IMR-90 (cell line): ENCODE measurements at regions not wholly inside any gene's neighbourhood (a gene's known extent, or its start where the extent isn't known, plus 50 kb on each side); places are given as distances from the start of the nearest gene placed in this dataset.

Source experiments
- ATAC-seq: fragments of 200-7000 bp; cut with Tn5 transposase; 2 replicates; pipeline ENCODE4 v1.9.1; 2020; ENCODE audit warnings: low read depth, mild to moderate bottlenecking, moderate library complexity
- BruUV-seq: library from RNA; stranded (reverse); fragments of 400-500 nt; replicated peaks from 2 replicates; lab custom pipeline; 2021; lab: Mats Ljungman, UMichigan
- CTCF ChIA-PET: fragments of 300-600 bp; formaldehyde crosslinking; extraction: SDS; loops from one replicate; lab custom pipeline; 2021; ENCODE audit warnings: antibody characterized with exemption; lab: Yijun Ruan, JAX
- POLR2A ChIA-PET: fragments of 300-600 bp; sonication (Branson Sonifier 250); formaldehyde crosslinking; loops from one replicate; lab custom pipeline; 2022; ENCODE audit warnings: antibody characterized with exemption; ENCODE audit not compliant: unreplicated experiment; lab: Charles Lee
- DNase-seq: peaks from one replicate; pipeline ENCODE4 v3.0.0; 2013
- H2AFZ ChIP-seq: replicated peaks from 2 replicates; pipeline ENCODE3; 2013; ENCODE audit warnings: low read length, mild to moderate bottlenecking; ENCODE audit not compliant: poor library complexity
- H2AK5ac ChIP-seq: 2 replicates; pipeline ENCODE4 v1.6.1; 2013; ENCODE audit warnings: low read depth, low read length, inconsistent platforms
- H2AK9ac ChIP-seq: replicated peaks from 2 replicates; pipeline ENCODE3; 2013; ENCODE audit warnings: mild to moderate bottlenecking, low read depth, low read length, moderate library complexity; ENCODE audit not compliant: poor library complexity
- H2BK120ac ChIP-seq: 2 replicates; pipeline ENCODE4 v1.6.1; 2013; ENCODE audit warnings: low read depth, low read length, inconsistent platforms
- H2BK15ac ChIP-seq: 3 replicates; pipeline ENCODE4 v1.6.1; 2013; ENCODE audit warnings: low read depth, low read length, inconsistent platforms
- H2BK20ac ChIP-seq: 2 replicates; pipeline ENCODE4 v1.6.1; 2013; ENCODE audit warnings: low read depth, mild to moderate bottlenecking, inconsistent platforms, low read length, moderate library complexity
- H2BK5ac ChIP-seq: 2 replicates; pipeline ENCODE4 v1.6.1; 2013; ENCODE audit warnings: mild to moderate bottlenecking, low read depth, low read length, inconsistent platforms; ENCODE audit not compliant: poor library complexity, severe bottlenecking
- H3K14ac ChIP-seq: replicated peaks from 2 replicates; pipeline ENCODE4 v1.6.1; 2013; ENCODE audit warnings: low read depth, low read length, inconsistent platforms
- H3K18ac ChIP-seq: 2 replicates; pipeline ENCODE4 v1.6.1; 2013; ENCODE audit warnings: low read depth, low read length, control low read depth
- H3K23ac ChIP-seq: 2 replicates; pipeline ENCODE4 v1.6.1; 2013; ENCODE audit warnings: low read depth, low read length, inconsistent platforms
- H3K27ac ChIP-seq: 2 replicates; pipeline ENCODE4 v1.5.1; 2013; ENCODE audit warnings: mild to moderate bottlenecking, control low read depth, low read length; ENCODE audit not compliant: insufficient read depth
- H3K27me3 ChIP-seq: 2 replicates; pipeline ENCODE4 v1.6.1; 2013; ENCODE audit warnings: low read length; ENCODE audit not compliant: control insufficient read depth, insufficient read depth
- H3K36me3 ChIP-seq: 2 replicates; pipeline ENCODE4 v1.6.1; 2013; ENCODE audit warnings: low read length, mixed read lengths; ENCODE audit not compliant: control insufficient read depth, insufficient read depth
- H3K4ac ChIP-seq: 2 replicates; pipeline ENCODE4 v1.6.1; 2013; ENCODE audit warnings: low read depth, low read length, inconsistent platforms
- H3K4me1 ChIP-seq: 2 replicates; pipeline ENCODE4 v1.6.1; 2013; ENCODE audit warnings: low read length, mixed read lengths; ENCODE audit not compliant: control insufficient read depth, insufficient read depth
- H3K4me2 ChIP-seq: 2 replicates; pipeline ENCODE4 v1.6.1; 2013; ENCODE audit warnings: low read depth, mild to moderate bottlenecking, control low read depth, low read length, moderate library complexity
- H3K4me3 ChIP-seq: 2 replicates; pipeline ENCODE4 v1.5.1; 2013; ENCODE audit warnings: low read depth, mild to moderate bottlenecking, control low read depth, low read length, moderate library complexity; ENCODE audit not compliant: insufficient read depth
- H3K56ac ChIP-seq: 2 replicates; pipeline ENCODE4 v1.6.1; 2013; ENCODE audit warnings: low read length, inconsistent platforms; ENCODE audit not compliant: insufficient read depth; ENCODE audit errors: extremely low read depth
- H3K79me1 ChIP-seq, 2 experiments: 2 replicates each; pipeline ENCODE4 v1.6.1; 2013; ENCODE audit warnings: low read length in 2 of 2, inconsistent platforms in 1 of 2, low read depth in 1 of 2
- H3K9ac ChIP-seq: 2 replicates; pipeline ENCODE4 v1.6.1; 2013; ENCODE audit warnings: low read depth, low read length, control low read depth
- H3K9me1 ChIP-seq: 2 replicates; pipeline ENCODE4 v1.6.1; 2013; ENCODE audit warnings: low read length, inconsistent platforms; ENCODE audit not compliant: insufficient read depth
- H3K9me3 ChIP-seq: 2 replicates; pipeline ENCODE4 v1.6.1; 2013; ENCODE audit warnings: low read length; ENCODE audit not compliant: control insufficient read depth, insufficient read depth
- H4K20me1 ChIP-seq: 2 replicates; pipeline ENCODE4 v1.6.1; 2013; ENCODE audit warnings: low read length, inconsistent platforms; ENCODE audit not compliant: insufficient read depth
- H4K5ac ChIP-seq: 2 replicates; pipeline ENCODE4 v1.6.1; 2013; ENCODE audit warnings: mild to moderate bottlenecking, low read depth, low read length, control low read depth
- H4K8ac ChIP-seq, 2 experiments: 2 replicates each; pipeline ENCODE4 v1.6.1; 2013; ENCODE audit warnings: low read depth in 2 of 2, low read length in 2 of 2, control low read depth in 1 of 2, inconsistent platforms in 1 of 2
- H4K91ac ChIP-seq: 2 replicates; pipeline ENCODE4 v1.6.1; 2013; ENCODE audit warnings: low read depth, low read length, inconsistent platforms; ENCODE audit not compliant: insufficient read depth
- BHLHE40 ChIP-seq: fragments of 150-350 bp; IDR thresholded peaks from 2 replicates; pipeline ENCODE4 v1.6.1; 2016; ENCODE audit warnings: mild to moderate bottlenecking, low read depth, low read length
- CEBPB ChIP-seq: IDR thresholded peaks from 2 replicates; pipeline ENCODE4 v1.6.1; 2012; ENCODE audit warnings: low read depth, low read length, improper control_type of control experiment
- CHD1 ChIP-seq: IDR thresholded peaks from 2 replicates; pipeline ENCODE4 v1.6.1; 2012; ENCODE audit warnings: low read depth, low read length, improper control_type of control experiment
- CTCF ChIP-seq: conservative IDR thresholded peaks from 2 replicates; pipeline ENCODE4 v1.5.1; 2012; ENCODE audit warnings: mild to moderate bottlenecking, low read depth, low read length, improper control_type of control experiment
- FOS ChIP-seq: fragments of 150-350 bp; IDR thresholded peaks from 2 replicates; pipeline ENCODE4 v1.6.1; 2016; ENCODE audit warnings: low read depth, low read length
- MAFK ChIP-seq: IDR thresholded peaks from 2 replicates; pipeline ENCODE4 v1.6.1; 2012; ENCODE audit warnings: low read depth, low read length, improper control_type of control experiment
- MAZ ChIP-seq: IDR thresholded peaks from 2 replicates; pipeline ENCODE4 v1.6.1; 2012; ENCODE audit warnings: low read depth, mild to moderate bottlenecking, low read length, improper control_type of control experiment, moderate library complexity, borderline replicate concordance
- MXI1 ChIP-seq: IDR thresholded peaks from 2 replicates; pipeline ENCODE4 v1.6.1; 2012; ENCODE audit warnings: low read depth, mild to moderate bottlenecking, low read length, moderate library complexity, borderline replicate concordance
- NFE2L2 ChIP-seq: fragments of 150-350 bp; IDR thresholded peaks from 2 replicates; pipeline ENCODE4 v1.6.1; 2016; ENCODE audit warnings: low read depth, mild to moderate bottlenecking, low read length
- RAD21 ChIP-seq: IDR thresholded peaks from 2 replicates; pipeline ENCODE4 v1.6.1; 2012; ENCODE audit warnings: low read length, improper control_type of control experiment
- RFX5 ChIP-seq: IDR thresholded peaks from 2 replicates; pipeline ENCODE4 v1.8.0; 2012; ENCODE audit warnings: low read depth, mild to moderate bottlenecking, low read length, moderate library complexity
- SMC3 ChIP-seq: fragments of 150-350 bp; IDR thresholded peaks from 2 replicates; pipeline ENCODE4 v1.6.1; 2016; ENCODE audit warnings: low read depth, mild to moderate bottlenecking, antibody characterized with exemption, low read length, moderate library complexity
- USF2 ChIP-seq: fragments of 150-350 bp; IDR thresholded peaks from 2 replicates; pipeline ENCODE4 v1.6.1; 2017; ENCODE audit warnings: mild to moderate bottlenecking, antibody characterized with exemption, low read length, low read depth
- WGBS, 2 experiments: methylation state at CpG; one replicate each; pipeline versions ENCODE4 v1.1.5 to v1.1.7; 2013; ENCODE audit warnings: missing lambda C conversion rate in 2 of 2; ENCODE audit not compliant: insufficient read length in 1 of 2; ENCODE audit errors: extremely low coverage in 2 of 2; 5-methylcytosine and 5-hydroxymethylcytosine counted together
- dilution Hi-C: fragments of 300-500 bp; cut with HindIII; formaldehyde crosslinking; loops from one replicate; pipeline ENCODE4 v1.14.3; 2018; ENCODE audit warnings: low sequenced_read_pairs; ENCODE audit not compliant: unreplicated experiment
- in situ Hi-C: fragments of 300-500 bp; cut with MboI; formaldehyde crosslinking; loops from 3 replicates; pipeline ENCODE4 v1.14.3; 2019; ENCODE audit warnings: low sequenced_read_pairs, inconsistent platforms, mixed read lengths
- intact Hi-C: fragments of 100-400 bp; cut with micrococcal nuclease; formaldehyde crosslinking; loops from 2 replicates; pipeline ENCODE4 v1.10.0; 2022

- in situ Hi-C loops: no loop called here
- H2BK120ac ChIP-seq: no peak overlapping the region
- H3K9me1 ChIP-seq: no peaks in the 10 kb centered on the region
- no peak for DNase-seq
- H4K20me1 ChIP-seq: no peaks in the 10 kb centered on the region
- H3K4ac ChIP-seq: no peak overlapping the region
- no TSS peak for BruUV-seq
- H2AFZ ChIP-seq: no peak overlapping the region
- H3K36me3 ChIP-seq: no peaks in the 10 kb centered on the region
- H3K79me1 ChIP-seq: no peaks in the 10 kb centered on the region
- H3K27me3 ChIP-seq: peaks cover 16% of the 10 kb centered on the region
- no peak overlapping the region for H4K5ac ChIP-seq
- WGBS, 2 experiments: 82% methylated on average over 2 of the region's 3 CpGs; no CpG with 5 or more reads in 1 of the 2 experiments
- H3K9me3 ChIP-seq: no peaks in the 10 kb centered on the region
- no peak overlapping the region for H3K23ac ChIP-seq
- no peak overlapping the region for H2BK20ac ChIP-seq
- POLR2A ChIA-PET: no interaction called here
- no peak overlapping the region for H2BK15ac ChIP-seq
- no peak overlapping the region for H3K18ac ChIP-seq
- H2AK9ac ChIP-seq: no peak overlapping the region
- CTCF ChIA-PET: no interaction called here
- no peak overlapping the region for H3K4me2 ChIP-seq
- H4K91ac ChIP-seq: no peak overlapping the region
- no peak overlapping the region for H3K56ac ChIP-seq
- H4K8ac ChIP-seq: no peak overlapping the region
- H3K9ac ChIP-seq: no peak overlapping the region
- H3K4me1 ChIP-seq: no peaks in the 10 kb centered on the region
- dilution Hi-C loops: no loop called here
- no peak overlapping the region for H2AK5ac ChIP-seq
- H3K27ac ChIP-seq: no peak overlapping the region
- no peak overlapping the region for H2BK5ac ChIP-seq
- no peak for TF ChIP-seq RAD21
- TF ChIP-seq MXI1: no peak
- TF ChIP-seq USF2: no peak
- no peak for TF ChIP-seq CEBPB
- no peak for TF ChIP-seq CHD1
- no peak for TF ChIP-seq RFX5
- TF ChIP-seq FOS: no peak
- TF ChIP-seq CTCF: no peak
- no peak for TF ChIP-seq SMC3
- no peak for TF ChIP-seq MAZ
- no peak for TF ChIP-seq NFE2L2
- no peak for TF ChIP-seq MAFK
- TF ChIP-seq BHLHE40: no peak
- no peak for ATAC-seq
- no peak overlapping the region for H3K14ac ChIP-seq
- intact Hi-C loops: no loop called here
- no peak overlapping the region for H3K4me3 ChIP-seq
Observed at GRCh38 chr17:15081008-15081407, 184.1 kb downstream of the PMP22 start.
